ENCODE measurements at regions not wholly inside any gene's neighbourhood (a gene's known extent, or its start where the extent isn't known, plus 50 kb on each side); places are given as distances from the start of the nearest gene placed in this dataset.

DNA sequence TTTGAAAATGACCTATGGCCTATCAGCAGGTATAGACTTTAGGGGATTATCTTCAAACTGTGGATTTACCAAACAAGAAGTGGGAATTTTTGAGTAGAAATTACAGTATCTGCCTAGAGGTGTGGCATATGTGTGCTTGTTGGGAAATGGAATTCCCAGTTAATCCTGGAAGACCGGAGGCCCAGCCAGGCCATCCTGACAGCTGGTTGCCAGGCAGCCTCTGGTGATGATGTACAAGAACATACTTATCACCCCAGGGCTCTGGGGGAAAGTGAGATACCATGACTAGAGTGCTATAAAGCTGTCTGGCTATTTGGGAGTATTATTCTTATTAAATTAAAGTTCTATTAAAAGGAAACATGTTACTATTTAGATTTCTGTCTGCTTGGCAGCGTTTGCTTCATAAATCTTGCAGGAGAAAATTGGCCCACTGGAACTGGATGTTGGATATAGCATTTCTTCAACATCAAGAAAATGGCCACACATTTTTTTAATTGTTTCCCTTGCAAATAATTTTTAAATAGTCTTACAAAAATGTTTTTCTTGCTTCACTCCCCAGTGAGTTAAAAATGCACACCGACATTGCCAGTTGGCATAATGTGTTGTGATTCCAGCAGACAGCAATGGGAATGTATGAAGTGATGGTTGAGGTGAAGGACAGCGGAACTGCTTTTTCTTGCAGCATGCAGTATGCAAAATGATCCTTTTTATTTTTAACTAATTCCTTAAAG, 187.8 kb downstream of the MYLK4 start:
- DNase-seq: no peak

DNA sequence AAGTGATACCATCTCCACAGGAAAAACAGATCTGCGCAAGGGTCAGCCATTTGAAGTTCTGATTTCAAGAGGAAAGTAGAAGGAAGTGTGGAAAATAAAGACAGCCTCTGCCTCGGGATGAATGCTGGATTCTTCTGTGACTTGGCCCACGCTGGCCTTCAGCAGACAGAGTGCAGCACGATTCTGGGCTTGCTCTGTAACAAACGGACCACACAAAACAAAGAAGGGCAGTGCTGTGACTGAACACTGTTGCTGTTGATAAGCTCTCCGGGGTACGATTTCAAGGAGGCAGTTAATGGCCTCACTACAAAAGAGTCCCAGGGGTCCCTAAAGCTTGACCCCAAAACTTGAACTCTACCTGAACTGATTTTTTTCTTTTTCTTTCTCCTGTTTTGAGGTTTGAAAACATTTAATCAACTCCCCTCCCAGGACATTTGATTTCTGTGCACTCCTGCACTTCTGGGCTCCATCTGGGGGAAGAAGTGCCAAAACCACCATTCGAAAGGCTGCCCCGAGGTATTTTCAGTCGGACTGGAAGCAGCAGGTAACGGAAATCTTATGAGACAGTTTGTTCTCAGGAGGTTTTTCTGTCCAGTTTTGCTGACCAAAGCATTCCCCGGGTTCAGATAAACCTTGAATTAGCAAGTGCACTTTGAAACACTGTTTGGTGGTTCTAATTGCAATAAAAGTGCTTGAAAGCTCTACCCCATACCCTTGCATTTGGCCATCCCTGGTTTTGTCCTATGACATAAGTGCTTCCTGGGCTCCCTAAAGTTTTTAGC, 189.6 kb downstream of the MYLK4 start:
- no peak for DNase-seq

DNA sequence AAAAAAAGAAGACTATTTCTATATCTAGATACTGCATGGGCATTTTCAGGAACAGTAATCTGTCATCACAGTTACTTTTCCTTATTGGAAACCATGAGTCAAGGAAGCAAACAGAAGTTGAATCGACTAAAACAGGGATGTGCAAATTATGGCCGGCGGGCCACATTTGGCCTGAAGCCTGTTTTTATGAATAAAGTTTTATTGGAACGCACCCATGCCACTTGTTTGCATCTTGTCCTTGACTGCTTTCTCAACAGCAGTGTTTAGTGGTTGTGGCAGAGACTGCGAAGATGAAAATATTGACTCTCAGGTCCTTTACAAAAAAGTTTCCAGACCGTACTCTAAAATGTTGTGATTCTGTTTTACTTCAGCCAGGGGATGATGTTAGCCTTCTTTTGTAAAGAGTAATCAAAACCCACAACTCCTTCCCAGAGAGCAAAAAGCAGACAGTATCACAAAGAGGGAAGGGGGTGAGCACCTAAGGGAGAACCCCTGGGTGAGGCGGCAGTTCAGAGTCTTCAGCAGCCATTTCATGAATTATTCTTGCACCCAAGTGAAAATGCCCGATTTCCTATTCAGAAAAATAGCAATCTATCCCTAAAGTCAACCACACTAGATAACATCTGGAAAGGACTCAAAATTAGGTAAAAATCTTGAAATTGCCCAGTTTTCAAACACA, 190.4 kb downstream of the MYLK4 start:
- no peak for DNase-seq

DNA sequence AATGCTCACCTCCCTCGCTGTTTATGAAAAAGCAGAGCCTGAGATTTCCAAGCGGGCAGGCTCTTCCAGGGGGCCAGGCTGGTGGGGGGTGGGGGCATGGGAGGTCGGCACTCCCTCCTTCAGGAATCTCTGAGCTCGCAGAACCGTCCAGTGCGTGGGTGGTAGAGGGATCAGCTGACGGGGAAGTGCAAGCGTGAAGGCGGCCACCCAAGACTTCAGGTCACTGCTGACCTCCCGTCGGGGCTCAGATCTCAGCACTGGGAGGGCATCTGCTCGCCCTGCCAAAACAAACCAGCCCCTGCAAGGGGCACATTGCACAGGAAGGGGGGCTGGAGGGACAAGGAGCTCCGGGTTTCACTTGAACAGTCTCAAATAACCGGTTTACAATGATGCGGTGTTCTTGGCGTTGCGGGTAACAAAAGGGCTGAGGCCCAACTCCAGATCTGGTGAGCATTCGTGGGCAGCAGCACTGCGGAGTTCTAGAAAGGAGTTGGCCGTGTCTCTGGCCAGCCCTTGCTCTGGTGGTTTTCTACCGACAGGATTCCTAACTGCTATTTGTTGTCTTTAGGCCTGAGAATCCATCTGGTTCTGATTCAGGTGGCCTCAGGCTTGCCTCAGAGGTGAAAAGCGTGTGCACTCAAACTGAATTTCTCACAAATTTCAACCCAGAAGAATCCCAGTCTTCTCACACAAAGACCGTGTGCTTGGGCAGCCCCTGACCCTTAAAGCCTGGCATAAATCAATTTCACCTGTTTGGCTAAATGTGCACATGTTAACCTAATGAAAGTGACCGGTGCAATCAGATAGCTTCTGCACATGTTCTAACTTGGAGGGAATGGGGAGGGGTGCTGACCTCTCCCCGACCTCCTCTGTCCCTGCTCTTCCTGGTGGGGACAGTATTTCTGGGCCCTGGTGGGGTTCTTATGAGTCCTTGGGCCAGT, 191.6 kb downstream of the MYLK4 start:
- no peak for DNase-seq

DNA sequence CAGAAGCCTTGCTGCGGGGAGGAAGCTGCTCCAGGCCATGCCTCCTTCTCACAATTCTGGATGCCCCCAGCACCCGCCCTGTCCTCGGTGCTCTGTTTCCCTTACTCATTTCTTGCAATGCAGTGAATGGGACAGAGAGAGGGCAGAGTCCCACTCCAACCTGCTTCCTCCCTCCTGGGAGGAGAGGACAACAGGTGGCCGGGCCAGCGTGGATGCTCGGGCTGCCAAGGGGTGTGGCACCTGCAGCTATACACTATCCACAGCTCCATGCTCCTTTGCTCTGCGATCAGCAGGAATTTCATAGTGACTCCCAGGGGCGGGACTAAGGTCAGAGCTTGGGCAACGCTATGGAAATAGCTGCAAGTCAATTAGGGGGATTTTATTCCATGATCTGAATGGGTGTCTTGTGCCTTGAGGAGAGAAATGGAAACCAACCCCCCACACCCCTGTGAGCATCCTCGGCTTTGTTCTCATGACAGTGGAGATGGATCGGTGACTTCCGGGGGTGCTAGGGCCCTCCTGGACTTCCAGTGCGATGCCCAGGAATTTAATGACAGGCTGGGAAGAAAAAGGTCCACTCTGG, 192.5 kb downstream of the MYLK4 start:
- DNase-seq: no peak

DNA sequence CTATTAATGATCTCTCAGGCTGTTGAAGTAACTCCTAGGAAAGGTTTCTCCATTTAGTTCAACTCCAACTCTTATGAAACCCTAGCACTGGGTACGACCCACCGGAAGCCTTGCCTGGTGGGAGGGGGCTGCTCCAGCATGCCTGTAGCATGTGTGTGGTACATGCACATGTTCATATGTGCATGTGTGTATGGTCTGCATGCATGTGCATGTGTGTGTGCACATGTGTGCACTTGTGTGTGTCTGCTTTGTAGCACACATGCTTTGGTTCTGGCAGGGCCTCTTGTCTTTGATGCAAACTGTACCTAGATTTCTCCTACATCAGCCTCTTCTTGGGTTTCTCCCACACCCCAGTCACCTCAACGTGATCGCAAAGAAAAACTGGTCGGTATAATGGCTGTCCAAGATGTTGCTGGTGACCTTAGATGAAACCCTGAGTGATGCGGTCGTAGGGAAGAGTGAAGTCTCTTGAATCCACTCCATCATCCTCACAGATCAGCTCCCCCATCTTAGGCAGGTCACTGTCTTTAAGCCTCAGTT, 193.5 kb downstream of the MYLK4 start:
- no peak for DNase-seq

DNA sequence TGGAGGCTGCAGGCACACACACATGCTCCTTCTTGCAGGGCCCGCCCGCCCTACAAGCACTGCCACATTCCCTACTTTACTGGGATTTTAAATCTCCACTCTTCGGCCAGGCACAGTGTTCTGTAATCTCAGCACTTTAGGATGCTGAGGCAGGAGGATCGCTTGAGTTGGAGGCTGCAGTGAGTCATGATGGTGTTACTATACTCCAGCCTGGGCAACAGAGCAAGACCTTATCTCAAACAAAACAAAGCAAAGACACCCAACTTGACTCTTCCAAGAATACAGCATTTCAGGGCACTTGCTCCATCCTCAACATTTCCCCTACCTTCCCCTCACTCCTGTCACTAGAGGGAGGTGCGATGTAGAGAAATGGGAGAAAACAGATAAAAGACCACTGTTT, 194.0 kb downstream of the MYLK4 start:
- DNase-seq: no peak

DNA sequence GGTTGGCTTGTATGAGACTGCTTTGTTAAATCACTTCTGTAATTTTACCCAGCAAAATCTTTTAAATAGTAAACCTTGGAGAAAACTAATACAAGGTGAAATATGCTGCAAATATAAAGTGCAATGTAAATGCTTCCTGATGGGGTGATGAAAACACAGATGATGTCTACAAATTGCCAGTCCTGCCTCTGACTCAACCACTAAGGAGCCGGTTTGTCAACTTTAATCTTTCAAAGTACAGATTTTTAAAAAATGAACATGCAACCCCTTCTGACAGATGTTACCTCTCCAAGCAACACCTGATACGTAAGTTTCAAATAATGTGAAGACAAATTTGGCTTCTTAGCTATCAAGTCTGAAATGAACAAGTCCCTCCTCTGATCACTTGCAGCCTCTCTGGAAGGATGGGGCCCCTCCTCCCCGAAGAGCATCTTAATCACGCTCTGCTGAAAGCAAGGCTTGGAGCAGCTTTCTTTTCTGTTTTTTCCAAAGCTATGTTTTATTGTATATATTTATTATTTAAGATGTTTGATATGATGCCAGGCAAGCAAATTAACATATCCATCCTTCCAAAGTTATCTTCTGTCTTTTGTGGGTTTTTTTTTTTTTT, 196.0 kb downstream of the MYLK4 start:
- no peak for DNase-seq

DNA sequence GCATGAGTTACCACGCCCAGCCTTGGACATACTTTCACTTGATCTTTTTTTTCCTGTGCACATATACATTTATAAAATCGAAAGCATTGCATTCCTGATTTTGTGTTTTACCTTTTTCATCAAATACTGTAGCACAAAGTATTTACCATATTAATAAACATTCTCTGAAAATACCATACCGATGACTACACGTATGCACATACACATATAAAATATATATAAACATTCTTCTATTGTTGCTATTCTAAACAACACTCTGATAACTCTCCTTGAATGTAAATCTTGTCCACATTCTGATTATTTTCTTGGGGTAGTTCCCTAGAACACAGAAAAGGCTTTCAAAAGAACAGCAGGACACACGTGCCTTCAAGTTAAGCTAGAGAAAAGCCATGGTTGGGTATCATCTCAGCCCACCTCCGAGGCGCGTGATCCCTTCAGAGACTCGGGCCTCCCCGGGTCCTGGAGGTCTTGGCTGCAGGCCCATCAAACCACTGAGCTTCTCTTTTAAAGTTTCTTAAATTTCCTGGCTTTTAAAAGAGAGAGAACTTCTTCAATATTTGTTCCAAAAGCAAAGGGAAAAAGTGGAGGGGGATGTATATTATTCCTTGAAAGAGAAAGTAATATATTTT, 198.1 kb downstream of the MYLK4 start:
- DNase-seq: no peak

DNA sequence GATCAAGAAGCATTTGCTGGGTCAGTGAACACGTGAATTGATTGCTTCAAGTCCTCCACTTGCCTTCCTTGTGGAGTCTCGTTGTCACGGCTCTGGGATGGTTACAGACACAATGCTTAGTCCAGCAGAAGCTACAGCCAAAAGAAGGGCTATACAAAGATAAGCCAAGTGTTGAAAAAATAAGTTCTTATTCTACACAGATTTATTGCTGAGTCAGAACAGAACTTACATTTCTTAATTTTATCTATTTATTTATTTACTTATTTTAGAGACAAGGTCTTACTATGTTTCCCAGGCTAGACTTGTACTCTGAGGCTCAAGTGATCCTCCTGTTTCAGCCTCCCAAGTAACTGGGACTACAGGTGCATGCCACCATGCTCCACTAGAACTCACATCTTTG, 199.0 kb downstream of the MYLK4 start:
- DNase-seq: no peak

DNA sequence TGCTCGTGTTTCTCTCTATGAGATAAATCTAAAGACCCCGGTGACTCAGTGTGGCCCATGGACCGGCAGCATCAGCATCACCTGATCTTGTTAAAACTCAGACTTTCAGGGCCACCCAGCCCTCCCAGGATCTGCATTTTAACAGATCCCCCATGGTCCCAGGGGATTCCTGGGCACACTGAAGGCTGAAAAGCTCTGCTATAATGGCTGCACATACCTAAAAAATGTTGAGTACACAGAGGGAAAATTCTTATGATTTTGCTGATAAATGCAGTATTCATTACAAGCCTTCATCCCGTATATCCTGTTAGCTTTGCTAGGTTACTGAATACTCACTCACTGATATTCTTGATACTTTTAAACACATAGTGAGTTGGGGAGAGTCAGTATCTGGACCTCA, 200.5 kb downstream of the MYLK4 start:
- DNase-seq: no peak

DNA sequence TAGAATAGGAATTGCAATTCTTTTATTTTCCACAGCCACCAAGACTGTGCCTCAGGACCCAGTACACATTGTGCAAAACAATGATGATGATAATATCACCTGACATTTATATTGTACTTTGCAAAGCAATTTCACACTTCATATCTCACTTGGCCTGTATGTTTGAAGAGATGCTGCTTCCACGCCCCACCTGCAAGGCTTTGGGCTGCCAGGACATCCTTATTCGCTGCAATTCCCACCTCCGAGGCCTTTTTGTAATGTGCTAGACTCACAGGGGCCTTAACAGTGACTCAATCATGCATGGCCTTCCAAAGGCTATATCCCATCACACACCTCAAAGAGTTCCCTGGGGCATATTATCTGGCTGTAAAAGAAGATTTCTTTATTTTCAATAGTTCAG, 200.9 kb downstream of the MYLK4 start:
- no peak for DNase-seq

DNA sequence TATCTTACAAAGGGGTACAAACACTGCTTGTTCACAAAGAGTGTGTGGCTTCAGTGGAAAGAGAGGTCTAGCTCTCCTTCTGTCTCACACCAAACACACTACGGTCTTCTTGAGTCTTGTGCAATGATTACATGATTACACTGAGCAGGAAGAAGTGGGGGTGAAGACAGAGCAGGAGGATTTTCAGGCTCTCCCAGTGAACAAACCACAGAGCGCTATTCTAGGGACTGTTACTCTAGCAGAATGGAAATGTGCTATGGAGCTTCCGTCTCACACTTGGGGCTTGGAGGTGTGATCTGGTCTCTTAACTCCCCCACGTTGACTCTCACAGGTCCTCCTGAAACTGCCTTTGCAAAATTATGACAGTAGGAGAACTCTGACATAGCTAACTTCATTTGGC, 203.4 kb downstream of the MYLK4 start:
- DNase-seq: no peak

DNA sequence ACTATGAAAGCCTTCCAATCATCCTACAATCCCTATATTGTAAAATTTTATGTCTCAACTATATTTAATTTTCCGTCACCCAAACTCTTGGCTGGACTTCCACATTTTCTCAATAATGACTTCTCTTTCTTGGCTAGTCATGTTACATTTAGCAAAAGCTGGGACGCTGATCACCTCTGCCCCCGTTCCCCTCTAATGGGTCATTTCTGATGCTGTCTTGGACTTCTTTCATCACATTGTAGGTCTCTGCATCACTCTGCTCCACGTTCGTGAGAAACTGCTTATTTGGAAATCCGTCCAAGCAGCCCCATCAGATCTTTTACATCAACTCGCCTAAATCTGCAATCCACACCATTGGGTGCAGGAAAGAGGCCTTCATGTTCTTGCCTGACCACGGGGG, 203.8 kb downstream of the MYLK4 start:
- DNase-seq: no peak

DNA sequence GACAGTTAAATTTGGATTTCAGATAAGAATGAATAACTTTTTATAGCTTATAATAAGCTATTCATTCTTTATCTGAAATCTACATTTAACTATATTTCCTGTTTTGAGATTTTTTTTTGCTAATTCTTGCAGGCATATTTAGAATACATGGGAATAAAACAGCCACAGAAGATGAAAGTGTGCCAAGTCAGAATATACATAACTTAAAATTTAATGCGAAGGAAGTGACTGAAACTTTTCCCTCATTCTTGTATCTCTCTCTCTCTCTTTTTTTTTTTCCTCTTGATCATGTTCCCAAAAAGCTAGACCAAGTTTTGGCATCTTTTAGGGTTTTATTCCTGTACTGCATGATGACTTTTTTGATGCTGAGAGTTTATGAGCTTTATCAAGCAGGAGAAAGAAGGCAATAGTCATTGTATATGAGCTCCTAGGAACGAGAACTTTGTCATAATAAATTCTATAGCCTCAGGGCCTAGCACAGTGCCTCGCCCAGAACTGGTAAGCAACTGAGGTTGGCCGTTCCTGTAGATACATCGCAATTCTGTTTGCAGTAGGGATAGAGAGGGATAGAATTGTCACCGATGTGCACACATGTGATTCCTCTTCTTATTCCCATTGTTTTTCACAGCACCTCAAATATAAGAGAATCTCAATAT, 205.2 kb downstream of the MYLK4 start:
- DNase-seq: no peak

DNA sequence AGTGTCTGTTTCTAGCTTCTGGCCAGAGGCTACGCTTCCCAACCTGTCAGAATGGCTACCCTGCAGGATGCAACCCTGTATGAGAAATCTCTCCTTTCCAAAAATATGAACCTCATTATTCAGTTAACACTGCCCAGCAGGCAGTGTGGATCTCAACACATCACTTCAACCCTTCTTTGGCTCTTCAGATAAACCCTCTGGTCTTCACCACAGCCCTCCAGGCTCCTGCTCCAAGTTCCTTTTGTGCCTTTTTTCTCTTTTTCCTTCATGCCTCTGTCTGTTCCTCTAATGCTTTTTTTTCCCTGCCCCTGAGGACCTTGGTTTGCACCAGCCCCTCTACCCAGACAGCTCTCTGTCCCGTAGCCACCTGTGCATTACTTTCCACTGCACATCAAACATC, 207.4 kb downstream of the MYLK4 start:
- no peak for DNase-seq

DNA sequence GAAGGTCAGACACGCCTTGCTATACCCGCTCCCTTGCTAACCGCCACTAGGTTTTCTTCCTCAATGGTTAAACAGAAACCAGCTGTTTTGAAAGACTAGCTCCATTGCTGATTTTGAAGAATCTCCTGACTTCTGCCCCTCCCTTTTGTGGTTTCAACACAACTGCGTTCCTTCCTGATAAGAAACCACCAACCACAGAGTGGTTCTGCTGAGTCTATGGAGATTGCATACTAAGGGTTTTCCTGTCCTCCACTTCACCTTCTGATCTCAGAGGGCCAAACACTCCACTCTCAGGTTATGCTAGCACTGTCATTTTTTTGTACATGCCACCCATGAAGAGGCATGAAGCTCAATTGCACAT, 207.9 kb downstream of the MYLK4 start:
- peak; percentile 89 for DNase-seq

DNA sequence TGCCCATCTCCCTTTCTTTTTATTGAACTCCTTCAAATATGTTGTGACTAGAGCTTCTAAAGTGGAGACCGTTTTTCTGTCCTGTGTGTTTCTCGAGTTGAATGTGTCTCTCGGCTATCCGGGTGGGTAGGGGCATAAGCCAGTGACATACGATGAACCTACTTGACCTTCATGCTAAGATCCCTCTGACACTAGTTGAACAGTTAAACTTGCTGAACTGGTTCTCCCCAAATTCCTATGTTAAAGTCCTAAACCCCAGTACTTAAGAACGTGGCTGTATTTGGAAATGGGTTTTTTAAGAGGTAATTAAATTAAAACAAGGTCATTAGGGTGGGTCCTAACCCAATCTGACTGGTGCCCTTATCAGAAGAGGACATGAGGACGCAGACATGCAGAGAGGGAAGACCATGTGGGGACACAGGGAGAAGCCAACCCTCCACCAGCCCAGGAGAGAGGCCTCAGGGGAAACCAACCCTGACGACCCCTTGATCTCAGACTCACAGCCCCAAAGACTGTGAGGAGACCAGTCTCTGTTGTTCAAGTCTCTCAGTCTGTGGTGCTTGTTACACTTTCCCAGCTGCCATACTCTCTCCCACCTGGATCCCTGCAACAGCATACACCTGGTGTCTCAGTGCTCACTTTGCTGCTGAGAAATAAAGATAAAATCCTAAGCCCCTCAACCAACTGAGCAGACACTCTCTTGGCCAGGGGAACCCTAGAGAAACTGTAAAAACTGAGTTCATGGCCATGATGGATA, 208.4 kb downstream of the MYLK4 start:
- DNase-seq: no peak

DNA sequence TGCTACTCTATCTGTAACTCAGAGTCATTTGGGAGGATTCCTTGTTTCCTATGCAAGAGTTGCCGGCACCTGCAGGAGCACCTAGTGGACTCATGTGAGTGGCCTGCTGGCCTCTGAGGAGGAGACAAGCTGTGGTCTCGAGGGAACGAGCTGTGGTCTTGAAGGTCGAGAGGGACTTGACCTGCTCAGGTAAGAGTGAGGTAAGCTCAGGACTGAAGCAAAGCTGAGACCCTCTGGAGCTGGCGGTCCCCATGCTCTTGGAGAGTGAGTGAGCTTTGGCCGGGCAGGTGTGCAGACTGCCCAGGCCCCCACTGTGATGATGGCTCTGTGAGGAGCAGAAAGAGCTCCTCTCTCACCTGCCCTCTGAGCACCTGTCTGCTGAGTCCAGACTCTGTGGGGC, 214.3 kb downstream of the MYLK4 start:
- no peak for DNase-seq

DNA sequence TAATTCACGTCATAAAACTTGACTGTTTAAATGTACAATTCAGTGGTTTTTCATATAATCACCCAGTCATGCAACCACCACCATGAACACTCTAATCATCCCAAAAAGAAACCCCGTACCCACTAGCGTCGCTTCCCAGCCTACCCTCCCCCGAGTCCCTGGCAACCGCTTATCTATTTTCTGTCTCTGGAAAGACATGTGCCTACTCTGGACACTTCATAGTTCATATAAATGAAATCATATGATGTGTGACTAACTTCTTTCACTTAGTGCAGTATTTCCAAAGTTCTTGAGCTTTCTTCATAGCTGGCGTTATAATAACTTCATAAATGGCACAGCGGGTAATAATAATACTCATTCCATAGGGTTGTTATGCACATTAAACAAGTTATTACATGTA, 215.2 kb downstream of the MYLK4 start:
- no peak for DNase-seq
